Endodermal cell (in vitro differentiated cells): ENCODE measurements at regions not wholly inside any gene's neighbourhood (a gene's known extent, or its start where the extent isn't known, plus 50 kb on each side); places are given as distances from the start of the nearest gene placed in this dataset.
"Not testable (repeated sequence)": the region's sequence is repeated elsewhere in the genome, so short reads cannot be mapped to it uniquely, and the experiment has no call there.

ENCODE experiments used
- DNase-seq: peaks from one replicate; pipeline ENCODE4 v3.0.0-alpha.2; 2017
- H3K27ac ChIP-seq: 2 replicates; pipeline ENCODE4 v1.5.1; 2013; ENCODE audit warnings: mild to moderate bottlenecking, low read depth, low read length, moderate library complexity
- H3K27me3 ChIP-seq: 2 replicates; pipeline ENCODE4 v1.6.1; 2013; ENCODE audit warnings: mild to moderate bottlenecking, low read length, moderate library complexity; ENCODE audit not compliant: insufficient read depth, control insufficient read depth, poor library complexity, severe bottlenecking
- H3K36me3 ChIP-seq: 2 replicates; pipeline ENCODE4 v1.7.0; 2013; ENCODE audit warnings: mild to moderate bottlenecking, low read length, moderate library complexity; ENCODE audit not compliant: control insufficient read depth, insufficient read depth
- H3K4me1 ChIP-seq: one replicate; pipeline ENCODE4 v1.7.0; 2013; ENCODE audit warnings: low read length; ENCODE audit not compliant: control insufficient read depth, insufficient read depth
- H3K4me3 ChIP-seq: 2 replicates; pipeline ENCODE4 v1.5.1; 2013; ENCODE audit warnings: mild to moderate bottlenecking, low read length, moderate library complexity
- H3K9ac ChIP-seq: 2 replicates; pipeline ENCODE4 v1.6.1; 2013; ENCODE audit warnings: mild to moderate bottlenecking, low read length, moderate library complexity; ENCODE audit not compliant: poor library complexity, severe bottlenecking; ENCODE audit errors: extremely low read depth
- H3K9me3 ChIP-seq: 2 replicates; pipeline ENCODE4 v1.6.1; 2013; ENCODE audit warnings: mild to moderate bottlenecking, low read length, moderate library complexity; ENCODE audit not compliant: control insufficient read depth
- H3K27ac Mint-ChIP-seq: 2 replicates; pipeline ENCODE4 v1.8.0; 2020; ENCODE audit warnings: mixed read lengths
- H3K27me3 Mint-ChIP-seq: 2 replicates; pipeline ENCODE4 v1.8.0; 2021; ENCODE audit warnings: mild to moderate bottlenecking, mixed read lengths; ENCODE audit not compliant: insufficient read depth
- H3K36me3 Mint-ChIP-seq: 2 replicates; pipeline ENCODE4 v1.8.0; 2020; ENCODE audit warnings: low read depth, mixed read lengths
- H3K4me1 Mint-ChIP-seq: 2 replicates; pipeline ENCODE4 v1.8.0; 2020; ENCODE audit warnings: mixed read lengths
- H3K4me3 Mint-ChIP-seq: 2 replicates; pipeline ENCODE4 v1.8.0; 2020; ENCODE audit warnings: mild to moderate bottlenecking, moderate library complexity, mixed read lengths
- H3K9me3 Mint-ChIP-seq: 2 replicates; pipeline ENCODE4 v1.8.0; 2020; ENCODE audit warnings: mild to moderate bottlenecking, mixed read lengths
- CTCF ChIP-seq: fragments of 200-600 bp; sonication (generic); conservative IDR thresholded peaks from 2 replicates; pipeline ENCODE4 v1.5.0; 2021; ENCODE audit warnings: antibody characterized with exemption, mild to moderate bottlenecking
- WGBS, 2 experiments: methylation state at CpG; one replicate each; pipeline versions ENCODE4 v1.1.5 to v1.1.7; 2013; ENCODE audit warnings: missing lambda C conversion rate in 2 of 2, mixed read lengths in 1 of 2; ENCODE audit not compliant: insufficient coverage in 1 of 2, insufficient read length in 1 of 2; 5-methylcytosine and 5-hydroxymethylcytosine counted together

- Histone ChIP-seq H3K4me3 (peak overlapping the region; percentile 56), H3K36me3 (no peaks in the 10 kb centered on the region), H3K4me1 (no peaks in the 10 kb centered on the region), H3K9me3 (peaks cover 20% of the 10 kb centered on the region), H3K27me3 (no peaks in the 10 kb centered on the region), H3K9ac (no peak overlapping the region), H3K27ac (no peak overlapping the region)
- 68 to 90% methylated on average over 3 to 5 of the region's 6 CpGs for WGBS, 2 experiments
- Mint-ChIP-seq H3K9me3 (peaks cover 54% of the 10 kb centered on the region), H3K27me3 (peaks cover 14% of the 10 kb centered on the region), H3K36me3 (peaks cover 15% of the 10 kb centered on the region), H3K4me1 (no peaks in the 10 kb centered on the region), H3K4me3 (no peak overlapping the region), H3K27ac (no peak overlapping the region)
- DNase-seq, result no peak
- TF ChIP-seq CTCF, result no peak
Measured at GRCh38 chr2:38138996-38139395, 63.0 kb upstream of the CYP1B1 start.

GRCh38 chr2:38138419-38138818 lies 62.5 kb upstream of the CYP1B1 start:
- TF ChIP-seq CTCF, result no peak
- Mint-ChIP-seq H3K36me3 (peaks cover 15% of the 10 kb centered on the region), H3K27me3 (peaks cover 14% of the 10 kb centered on the region), H3K9me3 (peaks cover 54% of the 10 kb centered on the region), H3K4me3 (no peak overlapping the region), H3K27ac (no peak overlapping the region), H3K4me1 (no peaks in the 10 kb centered on the region)
- no peaks in the 10 kb centered on the region for H3K36me3 ChIP-seq
- H3K4me3 ChIP-seq, result peak overlapping the region; percentile 56
- no peak for DNase-seq
- no peak overlapping the region for H3K9ac ChIP-seq
- peaks cover 18% of the 10 kb centered on the region for H3K9me3 ChIP-seq
- H3K4me1 ChIP-seq, result no peaks in the 10 kb centered on the region
- 90% methylated on average over 10 of the region's 10 CpGs for WGBS, 2 experiments
- H3K27ac ChIP-seq, result no peak overlapping the region
- no peaks in the 10 kb centered on the region for H3K27me3 ChIP-seq

- H3K4me1 Mint-ChIP-seq, H3K27ac ChIP-seq, H3K27ac Mint-ChIP-seq, H3K9ac ChIP-seq, H3K4me3 ChIP-seq, H3K36me3 ChIP-seq, DNase-seq, H3K4me1 ChIP-seq, H3K27me3 ChIP-seq, H3K4me3 Mint-ChIP-seq: not testable (repeated sequence)
- peaks cover 14% of the 10 kb centered on the region for H3K36me3 Mint-ChIP-seq
- peaks cover 17% of the 10 kb centered on the region for H3K9me3 ChIP-seq
- H3K9me3 Mint-ChIP-seq, result peaks cover 55% of the 10 kb centered on the region
- WGBS, 2 experiments, result 94 to 95% methylated on average over 7 to 12 of the region's 12 CpGs
- H3K27me3 Mint-ChIP-seq, result peaks cover 14% of the 10 kb centered on the region
Measured at GRCh38 chr2:38137958-38138357, 62.0 kb upstream of the CYP1B1 start.

GRCh38 chr2:38131676-38132075 lies 55.7 kb upstream of the CYP1B1 start:
- WGBS, 2 experiments, result 93 to 94% methylated on average over 2 of the region's 2 CpGs
- H3K27ac Mint-ChIP-seq, result no peak overlapping the region
- H3K36me3 Mint-ChIP-seq, result peaks cover 6% of the 10 kb centered on the region
- Histone ChIP-seq H3K27ac (no peak overlapping the region), H3K9me3 (peaks cover 22% of the 10 kb centered on the region), H3K36me3 (no peaks in the 10 kb centered on the region), H3K27me3 (no peaks in the 10 kb centered on the region), H3K9ac (no peak overlapping the region), H3K4me3 (no peak overlapping the region), H3K4me1 (no peaks in the 10 kb centered on the region)
- DNase-seq, result no peak
- no peaks in the 10 kb centered on the region for H3K4me1 Mint-ChIP-seq
- H3K4me3 Mint-ChIP-seq, result no peak overlapping the region
- peaks cover 51% of the 10 kb centered on the region for H3K9me3 Mint-ChIP-seq
- H3K27me3 Mint-ChIP-seq, result peaks cover 16% of the 10 kb centered on the region
- TF ChIP-seq CTCF, result no peak
